ENCODE measurements at regions not wholly inside any gene's neighbourhood (a gene's known extent, or its start where the extent isn't known, plus 50 kb on each side); places are given as distances from the start of the nearest gene placed in this dataset.

DNA sequence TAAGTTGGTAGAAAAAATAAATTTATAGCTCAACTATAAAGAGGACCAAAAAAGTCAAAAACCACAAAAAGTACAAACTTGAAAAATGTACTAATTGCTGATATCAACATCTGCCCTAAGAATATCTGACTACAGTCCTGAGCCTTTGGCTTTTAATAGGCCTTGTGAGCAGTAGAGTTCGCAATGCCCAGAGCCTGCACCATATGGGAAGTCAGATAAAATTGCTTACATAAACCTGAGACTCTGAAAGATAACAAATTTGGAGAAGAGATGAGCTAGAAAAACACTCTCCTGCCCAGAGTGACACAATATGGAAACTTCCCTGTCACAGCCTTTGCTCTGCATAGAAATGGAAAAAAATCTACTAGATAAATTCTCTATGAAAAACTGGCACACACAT, 368.0 kb upstream of the GRIN3A start:
- Histone ChIP-seq H4K20me1 (no peaks in the 10 kb centered on the region), H3K4me1 (no peaks in the 10 kb centered on the region), H3K4me3 (no peak overlapping the region), H3K27me3 (no peaks in the 10 kb centered on the region), H3K27ac (no peak overlapping the region), H3K9me3 (replicated peaks in 1 of 11) (peaks cover 0 to 4% (median 0%) of the 10 kb centered on the region in 11 experiments; a peak in 1 of 22 replicates), H3K4me2 (no peak overlapping the region), H3K9ac (no peak overlapping the region), H3K36me3 (no peaks in the 10 kb centered on the region)
- TF ChIP-seq Cebpa-rat (IDR thresholded peaks at IDR 0.05) = no peak

DNA sequence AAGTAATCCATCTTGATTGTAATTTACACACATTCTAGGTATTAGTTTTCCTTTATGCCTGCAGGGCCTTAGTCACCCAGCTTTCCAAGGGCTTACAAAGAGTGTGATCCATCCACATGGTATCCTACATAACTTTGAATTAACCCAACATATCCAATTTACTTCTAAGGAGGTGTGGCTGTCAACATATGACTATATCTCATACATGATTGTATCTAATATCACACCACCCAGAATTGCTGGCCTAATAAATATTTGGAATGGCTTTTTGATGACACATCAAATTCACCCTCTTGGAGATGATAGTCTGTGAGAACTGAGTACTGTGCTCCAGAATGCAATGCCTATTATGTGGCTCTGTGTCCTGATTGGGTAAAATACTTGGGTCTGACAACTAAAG, 363.3 kb upstream of the GRIN3A start:
- Histone ChIP-seq H3K4me1 (no peaks in the 10 kb centered on the region), H3K4me2 (no peak overlapping the region), H3K36me3 (no peaks in the 10 kb centered on the region), H3K9ac (no peak overlapping the region), H4K20me1 (no peaks in the 10 kb centered on the region), H3K27ac (no peak overlapping the region), H3K9me3 (replicated peaks in 1 of 11) (no peaks in the 10 kb centered on the region), H3K27me3 (no peaks in the 10 kb centered on the region), H3K4me3 (no peak overlapping the region)
- TF ChIP-seq Cebpa-rat (IDR thresholded peaks at IDR 0.05) = no peak

DNA sequence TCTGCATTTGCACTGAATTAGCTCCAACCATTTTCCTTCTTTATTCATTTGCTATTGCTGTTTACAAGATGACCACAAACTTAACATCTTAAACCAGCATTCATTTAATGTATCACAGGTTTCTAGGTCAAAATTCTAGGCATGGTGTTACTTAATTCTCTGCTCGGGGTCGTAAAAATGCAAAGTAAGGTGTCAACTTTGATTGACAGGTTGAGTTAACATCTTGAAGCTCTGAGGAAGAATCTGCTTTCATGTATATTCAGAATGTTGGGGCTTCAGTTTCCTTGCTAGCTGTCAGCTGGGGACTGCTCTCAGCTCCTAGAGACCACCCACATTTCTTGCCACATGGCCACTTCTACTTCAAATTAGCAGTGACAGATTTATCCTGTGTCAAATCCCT, 348.7 kb upstream of the GRIN3A start:
- Histone ChIP-seq H3K36me3 (no peaks in the 10 kb centered on the region), H4K20me1 (no peaks in the 10 kb centered on the region), H3K9me3 (replicated peaks in 1 of 11) (no peaks in the 10 kb centered on the region), H3K9ac (no peak overlapping the region), H3K4me2 (no peak overlapping the region), H3K27me3 (no peaks in the 10 kb centered on the region), H3K4me3 (no peak overlapping the region), H3K4me1 (no peaks in the 10 kb centered on the region), H3K27ac (no peak overlapping the region)
- no peak for TF ChIP-seq Cebpa-rat (IDR thresholded peaks at IDR 0.05)

DNA sequence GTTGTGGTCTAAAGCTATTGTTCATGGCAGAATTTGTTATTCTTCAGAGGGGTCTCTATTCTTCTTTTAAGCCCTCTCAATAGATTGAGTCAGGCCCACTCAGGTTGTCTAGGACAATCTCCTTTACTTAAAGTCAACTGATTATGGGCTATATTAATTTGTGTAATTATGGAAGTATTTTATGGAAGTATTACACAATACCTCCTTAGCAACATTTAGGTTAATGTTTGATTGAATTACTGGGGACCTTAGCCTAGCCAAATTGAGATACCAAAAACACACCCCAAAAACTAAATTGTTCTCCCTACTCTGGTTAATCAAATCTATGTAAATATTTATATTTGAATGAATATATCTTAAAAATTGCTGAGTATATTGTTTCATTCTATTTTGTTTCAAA, 347.1 kb upstream of the GRIN3A start:
- H3K27ac ChIP-seq = no peak overlapping the region
- no peak overlapping the region for H3K4me2 ChIP-seq
- no peaks in the 10 kb centered on the region for H4K20me1 ChIP-seq
- H3K9ac ChIP-seq = no peak overlapping the region
- no peaks in the 10 kb centered on the region for H3K36me3 ChIP-seq
- H3K9me3 ChIP-seq (replicated peaks in 1 of 11) = no peaks in the 10 kb centered on the region
- no peaks in the 10 kb centered on the region for H3K4me1 ChIP-seq
- no peak overlapping the region for H3K4me3 ChIP-seq
- peak in 1 of 11 experiments; percentile 47; a peak in 1 of 22 replicates for TF ChIP-seq Cebpa-rat (IDR thresholded peaks at IDR 0.05)
- no peaks in the 10 kb centered on the region for H3K27me3 ChIP-seq

DNA sequence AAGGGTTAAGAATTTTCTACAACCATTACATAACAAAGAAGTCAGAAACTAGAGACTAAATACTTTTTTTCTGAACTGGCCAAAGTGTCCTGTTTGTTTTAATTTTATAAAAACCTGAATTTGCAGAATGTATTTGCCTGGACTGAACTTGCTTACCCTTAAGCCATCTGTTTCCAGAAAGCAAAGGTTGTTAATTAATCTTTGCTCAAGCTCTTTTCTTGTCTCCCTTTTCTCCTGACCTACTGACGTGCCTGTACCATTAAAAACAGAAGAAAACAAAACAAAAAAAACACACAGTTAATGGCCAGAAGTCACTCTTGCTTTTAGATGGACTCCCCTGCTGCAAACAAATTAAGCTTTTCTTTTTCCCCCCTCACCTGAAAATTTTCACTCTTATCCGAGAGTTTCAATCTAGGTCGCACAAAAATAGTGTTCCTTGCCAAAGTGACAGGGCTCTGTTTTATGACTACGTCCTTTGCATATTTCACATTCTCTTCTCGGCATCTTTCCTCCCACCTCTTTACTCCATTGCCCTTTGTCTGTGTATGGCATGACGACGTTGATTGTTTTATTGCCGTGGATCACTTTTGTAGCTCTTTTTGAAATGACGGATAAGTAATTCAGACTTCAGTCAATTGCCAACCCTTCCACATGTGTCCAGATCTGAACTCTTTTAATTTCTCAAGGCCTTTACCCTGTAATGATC, 333.8 kb upstream of the GRIN3A start:
- peaks cover 0 to 3% (median 0%) of the 10 kb centered on the region in 11 experiments; a peak in 3 of 22 replicates for H3K9me3 ChIP-seq (replicated peaks in 1 of 11)
- H3K4me3 ChIP-seq = no peak overlapping the region
- no peak overlapping the region for H3K27ac ChIP-seq
- H3K36me3 ChIP-seq = no peaks in the 10 kb centered on the region
- no peaks in the 10 kb centered on the region for H3K27me3 ChIP-seq
- no peak overlapping the region for H3K9ac ChIP-seq
- H3K4me2 ChIP-seq = no peak overlapping the region
- TF ChIP-seq Cebpa-rat (IDR thresholded peaks at IDR 0.05) = no peak
- no peaks in the 10 kb centered on the region for H3K4me1 ChIP-seq
- H4K20me1 ChIP-seq = no peaks in the 10 kb centered on the region

DNA sequence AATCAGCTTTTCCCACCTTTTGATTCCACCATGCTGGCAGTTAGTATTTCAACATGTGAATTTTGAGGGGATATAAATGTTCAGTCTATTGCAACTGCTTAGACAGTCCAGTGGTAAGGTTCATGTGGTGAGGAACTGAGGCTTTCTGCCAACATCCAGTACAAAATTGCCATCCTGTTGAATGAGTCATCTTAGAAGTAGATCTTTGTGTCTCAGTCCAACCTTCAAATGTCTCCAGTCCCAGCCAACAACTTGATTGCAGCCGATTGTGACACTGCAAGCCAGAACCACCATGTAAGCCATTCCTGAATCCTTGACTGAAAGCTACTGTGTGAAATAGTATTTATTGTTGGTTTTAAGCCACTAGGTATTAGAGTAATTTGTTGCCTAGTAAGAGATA, 331.5 kb upstream of the GRIN3A start:
- Histone ChIP-seq H4K20me1 (no peaks in the 10 kb centered on the region), H3K4me3 (no peak overlapping the region), H3K27ac (no peak overlapping the region), H3K4me1 (no peaks in the 10 kb centered on the region), H3K36me3 (no peaks in the 10 kb centered on the region), H3K4me2 (no peak overlapping the region), H3K9me3 (replicated peaks in 1 of 11) (peaks cover 0 to 15% (median 8%) of the 10 kb centered on the region in 11 experiments; a peak in 7 of 22 replicates), H3K9ac (no peak overlapping the region), H3K27me3 (no peaks in the 10 kb centered on the region)
- TF ChIP-seq Cebpa-rat (IDR thresholded peaks at IDR 0.05) = no peak

DNA sequence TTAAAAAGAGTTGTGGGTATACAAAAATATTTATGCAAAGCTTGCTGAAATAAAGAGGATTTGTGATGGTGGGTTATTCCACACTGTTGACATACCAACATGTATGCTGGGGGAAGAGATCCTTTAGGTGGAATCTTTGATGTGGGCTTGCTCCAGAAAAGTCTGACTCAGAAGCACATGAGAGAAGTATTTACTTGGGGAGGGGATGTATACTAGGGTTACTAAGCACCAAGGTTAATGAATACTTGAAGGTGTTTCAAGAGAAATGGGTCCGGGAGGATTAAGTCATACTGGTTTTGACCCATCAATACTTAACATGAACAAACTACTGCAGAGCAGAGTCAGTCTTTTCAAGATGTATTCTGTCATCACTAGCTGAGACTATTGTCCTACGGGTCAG, 316.4 kb upstream of the GRIN3A start:
- no peaks in the 10 kb centered on the region for H4K20me1 ChIP-seq
- TF ChIP-seq Cebpa-rat (IDR thresholded peaks at IDR 0.05) = no peak
- no peaks in the 10 kb centered on the region for H3K9me3 ChIP-seq (replicated peaks in 1 of 11)
- no peaks in the 10 kb centered on the region for H3K27me3 ChIP-seq
- no peak overlapping the region for H3K9ac ChIP-seq
- no peaks in the 10 kb centered on the region for H3K4me1 ChIP-seq
- no peak overlapping the region for H3K27ac ChIP-seq
- no peaks in the 10 kb centered on the region for H3K36me3 ChIP-seq
- H3K4me3 ChIP-seq = no peak overlapping the region
- H3K4me2 ChIP-seq = no peak overlapping the region

DNA sequence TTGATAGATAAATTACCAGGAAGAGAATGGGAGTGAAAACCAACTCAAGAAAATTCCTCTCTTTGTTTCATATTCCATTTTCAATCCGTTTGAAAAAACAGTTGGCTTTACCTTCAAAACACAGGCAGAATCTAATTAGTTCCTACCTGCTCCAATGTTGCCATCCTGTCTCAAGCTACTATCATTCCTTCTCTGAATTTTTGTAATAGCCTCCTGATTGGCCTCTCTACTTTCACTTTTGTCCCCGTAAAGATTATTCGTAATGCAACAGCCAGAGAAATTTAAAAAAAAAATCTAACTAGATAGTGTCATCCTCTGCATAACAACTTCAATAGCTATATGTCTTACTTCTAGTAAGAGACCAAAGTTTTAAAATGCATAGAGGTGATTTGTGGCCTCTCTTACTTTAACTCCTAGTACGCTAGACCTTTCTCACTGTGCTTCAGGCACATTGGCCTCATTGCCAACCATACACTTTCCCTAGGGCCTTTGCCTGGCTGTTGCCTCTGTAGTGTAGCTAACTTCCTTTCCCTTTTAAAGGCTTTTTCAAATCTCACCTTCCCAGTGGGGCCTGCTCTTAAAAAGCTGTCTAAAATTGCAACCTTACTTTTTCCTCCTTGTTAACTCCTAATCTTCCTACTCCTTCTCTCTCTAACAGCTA, 311.3 kb upstream of the GRIN3A start:
- Histone ChIP-seq H3K4me2 (peak overlapping the region in 1 of 11 experiments; percentile 27; a peak in 1 of 22 replicates), H3K36me3 (no peaks in the 10 kb centered on the region), H3K27me3 (no peaks in the 10 kb centered on the region), H3K9me3 (replicated peaks in 1 of 11) (no peaks in the 10 kb centered on the region), H3K9ac (no peak overlapping the region), H4K20me1 (no peaks in the 10 kb centered on the region), H3K4me3 (no peak overlapping the region), H3K27ac (no peak overlapping the region), H3K4me1 (no peaks in the 10 kb centered on the region)
- TF ChIP-seq Cebpa-rat (IDR thresholded peaks at IDR 0.05) = no peak

DNA sequence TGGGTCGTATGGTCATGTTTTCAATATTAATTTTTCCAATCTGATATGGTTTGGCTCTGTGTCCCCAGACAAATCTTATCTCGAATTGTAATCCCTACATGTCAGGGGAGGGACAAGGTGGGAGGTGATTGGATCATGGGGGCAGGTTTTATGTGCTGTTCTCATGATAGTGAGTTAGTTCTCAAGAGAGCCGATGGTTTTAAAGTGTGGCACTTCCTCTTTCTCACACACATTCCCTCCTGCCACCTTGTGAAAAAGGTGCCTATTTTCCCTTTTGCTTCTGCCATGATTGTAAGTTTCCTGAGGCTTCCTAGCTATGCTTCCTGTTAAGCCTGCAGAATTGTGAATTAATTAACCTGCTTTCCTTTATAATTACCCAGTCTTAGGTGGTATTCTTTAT, 309.1 kb upstream of the GRIN3A start:
- no peak overlapping the region for H3K4me3 ChIP-seq
- no peaks in the 10 kb centered on the region for H4K20me1 ChIP-seq
- no peaks in the 10 kb centered on the region for H3K36me3 ChIP-seq
- no peak overlapping the region for H3K9ac ChIP-seq
- no peak overlapping the region for H3K4me2 ChIP-seq
- H3K9me3 ChIP-seq (replicated peaks in 1 of 11) = no peaks in the 10 kb centered on the region
- no peak for TF ChIP-seq Cebpa-rat (IDR thresholded peaks at IDR 0.05)
- no peaks in the 10 kb centered on the region for H3K4me1 ChIP-seq
- no peak overlapping the region for H3K27ac ChIP-seq
- H3K27me3 ChIP-seq = no peaks in the 10 kb centered on the region

DNA sequence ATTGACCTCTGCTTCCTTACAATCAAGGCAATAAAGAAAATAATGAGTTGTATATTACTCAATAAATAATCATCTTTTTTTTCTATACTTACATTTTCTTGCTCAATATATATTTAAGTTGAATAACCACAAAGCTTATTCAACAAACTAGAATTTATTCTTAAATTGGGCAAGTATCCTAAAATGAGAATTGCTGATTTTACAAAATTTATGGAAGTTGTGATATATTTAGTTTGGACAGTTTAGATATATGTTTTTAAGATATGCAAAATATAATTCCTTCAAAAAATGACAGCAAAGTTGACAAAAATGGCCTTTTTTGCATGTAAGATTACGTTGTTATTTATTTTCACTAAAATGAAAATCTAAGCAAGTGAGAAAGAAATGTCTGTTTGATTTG, 305.7 kb upstream of the GRIN3A start:
- H3K36me3 ChIP-seq = no peaks in the 10 kb centered on the region
- H3K9ac ChIP-seq = no peak overlapping the region
- H3K27ac ChIP-seq = no peak overlapping the region
- TF ChIP-seq Cebpa-rat (IDR thresholded peaks at IDR 0.05) = no peak
- H3K4me1 ChIP-seq = no peaks in the 10 kb centered on the region
- H3K4me2 ChIP-seq = no peak overlapping the region
- H4K20me1 ChIP-seq = no peaks in the 10 kb centered on the region
- H3K27me3 ChIP-seq = no peaks in the 10 kb centered on the region
- H3K4me3 ChIP-seq = no peak overlapping the region
- no peaks in the 10 kb centered on the region for H3K9me3 ChIP-seq (replicated peaks in 1 of 11)
